Peyer's patch (tissue), 4 donors: ENCODE measurements at regions not wholly inside any gene's neighbourhood (a gene's known extent, or its start where the extent isn't known, plus 50 kb on each side); places are given as distances from the start of the nearest gene placed in this dataset.

Experiments used
- CTCF ChIP-seq, 6 experiments: fragments of 450-650 bp in 4 of 6; fragments of 200-600 bp in 2 of 6; sonication (generic) in 1 of 6; IDR thresholded peaks; one replicate each; pipeline ENCODE4 v1.5.1; 2017 to 2019; ENCODE audit warnings: antibody characterized with exemption in 6 of 6, mild to moderate bottlenecking in 3 of 6, moderate library complexity in 1 of 6
- POLR2A ChIP-seq, 2 donors: fragments of 450-650 bp; IDR thresholded peaks; one replicate each; pipeline ENCODE4 v1.5.1; 2017; ENCODE audit warnings: antibody characterized with exemption in 2 of 2, mild to moderate bottlenecking in 2 of 2, moderate library complexity in 2 of 2

GRCh38 chr2:76154981-76155380 is 444.3 kb upstream of the GCFC2 start:
- no peak for TF ChIP-seq CTCF (IDR thresholded peaks at IDR 0.05)
- TF ChIP-seq POLR2A (IDR thresholded peaks at IDR 0.05) = no peak
